ENCODE measurements at regions not wholly inside any gene's neighbourhood (a gene's known extent, or its start where the extent isn't known, plus 50 kb on each side); places are given as distances from the start of the nearest gene placed in this dataset.

DNA sequence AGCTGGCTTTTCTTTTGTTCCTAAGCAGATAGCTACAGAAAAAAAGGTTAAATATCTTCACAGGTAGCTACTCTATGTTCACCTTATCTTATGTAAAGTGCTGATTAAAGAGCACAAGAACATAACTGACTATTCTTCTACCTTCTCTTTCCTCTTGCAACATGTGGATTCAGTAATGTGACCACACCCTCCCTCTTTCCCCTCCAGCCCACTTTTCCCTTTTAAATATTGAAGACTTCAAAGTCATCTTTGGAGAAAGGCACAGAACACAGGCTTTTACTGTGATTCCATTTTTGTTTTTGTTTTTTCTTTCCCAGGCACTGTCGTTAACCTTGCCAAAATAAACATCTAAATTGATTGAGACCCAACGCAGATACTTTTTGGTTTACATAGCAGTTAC, 418.1 kb upstream of the CDH20 start:
- no peak for TF ChIP-seq POLR2A (IDR thresholded peaks at IDR 0.05)
- TF ChIP-seq, protein P1, sequence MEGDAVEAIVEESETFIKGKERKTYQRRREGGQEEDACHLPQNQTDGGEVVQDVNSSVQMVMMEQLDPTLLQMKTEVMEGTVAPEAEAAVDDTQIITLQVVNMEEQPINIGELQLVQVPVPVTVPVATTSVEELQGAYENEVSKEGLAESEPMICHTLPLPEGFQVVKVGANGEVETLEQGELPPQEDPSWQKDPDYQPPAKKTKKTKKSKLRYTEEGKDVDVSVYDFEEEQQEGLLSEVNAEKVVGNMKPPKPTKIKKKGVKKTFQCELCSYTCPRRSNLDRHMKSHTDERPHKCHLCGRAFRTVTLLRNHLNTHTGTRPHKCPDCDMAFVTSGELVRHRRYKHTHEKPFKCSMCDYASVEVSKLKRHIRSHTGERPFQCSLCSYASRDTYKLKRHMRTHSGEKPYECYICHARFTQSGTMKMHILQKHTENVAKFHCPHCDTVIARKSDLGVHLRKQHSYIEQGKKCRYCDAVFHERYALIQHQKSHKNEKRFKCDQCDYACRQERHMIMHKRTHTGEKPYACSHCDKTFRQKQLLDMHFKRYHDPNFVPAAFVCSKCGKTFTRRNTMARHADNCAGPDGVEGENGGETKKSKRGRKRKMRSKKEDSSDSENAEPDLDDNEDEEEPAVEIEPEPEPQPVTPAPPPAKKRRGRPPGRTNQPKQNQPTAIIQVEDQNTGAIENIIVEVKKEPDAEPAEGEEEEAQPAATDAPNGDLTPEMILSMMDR (IDR thresholded peaks at IDR 0.05), result no peak
